ENCODE measurements at regions not wholly inside any gene's neighbourhood (a gene's known extent, or its start where the extent isn't known, plus 50 kb on each side); places are given as distances from the start of the nearest gene placed in this dataset.
"Not testable (repeated sequence)": the region's sequence is repeated elsewhere in the genome, so short reads cannot be mapped to it uniquely, and the experiment has no call there.

GRCh38 chr12:131428091-131428685 is 282.7 kb upstream of the SFSWAP start:
- Mint-ChIP-seq H3K36me3 (ENCODE audit: low read depth) (peaks cover 4% of the 10 kb centered on the region; the same call in 1 of the 2 replicates), H3K27ac (no peak overlapping the region), H3K9me3 (peaks cover 49% of the 10 kb centered on the region), H3K4me1 (ENCODE audit: low read depth) (no peaks in the 10 kb centered on the region), H3K4me3 (no peak overlapping the region), H3K27me3 (ENCODE audit: insufficient read depth) (peaks cover 2% of the 10 kb centered on the region)
- no peak for DNase-seq
- no peak for TF ChIP-seq CTCF (IDR thresholded peaks at IDR 0.05)

GRCh38 chr12:131429221-131429620 is 281.7 kb upstream of the SFSWAP start:
- DNase-seq; H3K4me3 Mint-ChIP-seq; H3K27ac Mint-ChIP-seq; H3K27me3 Mint-ChIP-seq (ENCODE audit: insufficient read depth); H3K4me1 Mint-ChIP-seq (ENCODE audit: low read depth); H3K36me3 Mint-ChIP-seq (ENCODE audit: low read depth): not testable (repeated sequence)
- H3K9me3 Mint-ChIP-seq: peaks cover 40% of the 10 kb centered on the region

DNA sequence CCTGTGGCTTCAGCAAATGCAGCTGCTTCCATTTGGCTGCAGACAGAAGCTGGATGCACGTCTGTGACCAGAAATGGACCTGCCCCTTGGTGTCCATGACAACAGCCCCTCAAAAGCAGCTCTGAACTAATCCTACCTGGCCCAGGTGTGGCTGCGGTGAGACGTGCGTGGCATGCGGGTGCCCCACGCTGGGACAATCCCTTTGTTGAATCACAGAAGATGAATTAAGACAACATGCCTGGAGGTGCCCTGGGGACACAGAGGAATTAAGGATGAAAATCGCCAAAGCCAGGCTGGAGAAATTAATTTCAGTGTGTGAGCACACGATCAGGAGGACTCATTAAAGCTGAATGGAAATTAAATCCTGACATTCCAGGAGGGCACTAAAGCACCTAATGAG is 281.2 kb upstream of the SFSWAP start:
- H3K27me3 Mint-ChIP-seq (ENCODE audit: insufficient read depth); DNase-seq; H3K27ac Mint-ChIP-seq; H3K36me3 Mint-ChIP-seq (ENCODE audit: low read depth); H3K4me1 Mint-ChIP-seq (ENCODE audit: low read depth); H3K4me3 Mint-ChIP-seq: not testable (repeated sequence)
- H3K9me3 Mint-ChIP-seq: peaks cover 41% of the 10 kb centered on the region

GRCh38 chr12:131430158-131430742 is 280.6 kb upstream of the SFSWAP start:
- no peak for DNase-seq
- H3K9me3 Mint-ChIP-seq: peaks cover 41% of the 10 kb centered on the region
- H3K36me3 Mint-ChIP-seq (ENCODE audit: low read depth): peaks cover 4% of the 10 kb centered on the region; the same call in 1 of the 2 replicates
- no peak for TF ChIP-seq CTCF (IDR thresholded peaks at IDR 0.05)
- H3K4me3 Mint-ChIP-seq: no peak overlapping the region
- H3K27me3 Mint-ChIP-seq (ENCODE audit: insufficient read depth): peaks cover 2% of the 10 kb centered on the region
- H3K27ac Mint-ChIP-seq: no peak overlapping the region
- no peaks in the 10 kb centered on the region for H3K4me1 Mint-ChIP-seq (ENCODE audit: low read depth)

DNA sequence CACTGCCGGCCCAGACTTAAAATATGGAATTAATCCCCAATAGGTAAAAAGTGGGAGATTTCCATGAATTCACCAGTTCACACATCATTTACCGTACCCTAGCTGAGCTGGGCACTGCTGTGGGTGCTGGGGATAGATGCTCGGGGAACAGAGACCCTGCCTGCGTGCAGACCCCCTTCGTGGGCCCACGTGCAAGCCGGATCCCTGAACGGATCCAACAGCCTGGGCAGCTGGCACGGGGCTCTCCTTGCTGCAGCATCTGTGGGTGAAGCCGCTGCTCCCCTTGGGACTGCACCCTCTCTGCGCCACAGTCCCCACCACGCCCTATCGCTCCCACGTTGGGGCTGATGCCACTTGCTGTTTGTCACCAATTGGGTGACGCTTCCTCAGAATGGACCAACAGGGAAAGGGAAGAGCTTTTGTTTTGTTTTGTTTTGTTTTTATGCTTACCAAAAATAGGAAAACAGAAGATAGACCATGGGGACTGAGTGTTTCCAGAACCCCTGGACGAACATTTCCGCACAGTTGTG is 279.7 kb upstream of the SFSWAP start:
- not testable (repeated sequence) for H3K4me1 Mint-ChIP-seq (ENCODE audit: low read depth); DNase-seq; H3K27me3 Mint-ChIP-seq (ENCODE audit: insufficient read depth); H3K27ac Mint-ChIP-seq; H3K4me3 Mint-ChIP-seq; H3K36me3 Mint-ChIP-seq (ENCODE audit: low read depth)
- H3K9me3 Mint-ChIP-seq: peaks cover 44% of the 10 kb centered on the region

- H3K4me3 Mint-ChIP-seq: no peak overlapping the region
- peaks cover 4% of the 10 kb centered on the region; the same call in 1 of the 2 replicates for H3K36me3 Mint-ChIP-seq (ENCODE audit: low read depth)
- peaks cover 39% of the 10 kb centered on the region for H3K9me3 Mint-ChIP-seq
- H3K27me3 Mint-ChIP-seq (ENCODE audit: insufficient read depth): peaks cover 2% of the 10 kb centered on the region
- DNase-seq: no peak
- no peak overlapping the region for H3K27ac Mint-ChIP-seq
- no peaks in the 10 kb centered on the region for H3K4me1 Mint-ChIP-seq (ENCODE audit: low read depth)
- TF ChIP-seq CTCF (IDR thresholded peaks at IDR 0.05): no peak
Measured at GRCh38 chr12:131432532-131433260, 278.2 kb upstream of the SFSWAP start.
